ENCODE measurements at regions not wholly inside any gene's neighbourhood (a gene's known extent, or its start where the extent isn't known, plus 50 kb on each side); places are given as distances from the start of the nearest gene placed in this dataset.

- no peaks in the 10 kb centered on the region for H3K9me3 Mint-ChIP-seq
- TF ChIP-seq CTCF (conservative IDR thresholded peaks at IDR 0.05), result peak; percentile 77
- no peaks in the 10 kb centered on the region for H3K4me1 Mint-ChIP-seq
- no peak overlapping the region for H3K4me3 Mint-ChIP-seq
- H3K36me3 Mint-ChIP-seq (ENCODE audit: low read depth), result no peaks in the 10 kb centered on the region
- no peak overlapping the region for H3K27ac Mint-ChIP-seq (ENCODE audit: unreplicated experiment)
- no peaks in the 10 kb centered on the region for H3K27me3 Mint-ChIP-seq (ENCODE audit: low read depth)
- DNase-seq (ENCODE audit: low read depth, low spot score), result no peak
Observed at GRCh38 chr9:73683862-73684591, 532.4 kb downstream of the ANXA1 start.

GRCh38 chr9:73684601-73685000 lies 532.9 kb downstream of the ANXA1 start:
- Mint-ChIP-seq H3K4me1 (no peaks in the 10 kb centered on the region), H3K27ac (ENCODE audit: unreplicated experiment) (peak overlapping the region; percentile 22), H3K4me3 (no peak overlapping the region), H3K27me3 (ENCODE audit: low read depth) (no peaks in the 10 kb centered on the region), H3K36me3 (ENCODE audit: low read depth) (no peaks in the 10 kb centered on the region), H3K9me3 (no peaks in the 10 kb centered on the region)
- DNase-seq (ENCODE audit: low read depth, low spot score), result no peak
- no peak for TF ChIP-seq CTCF (conservative IDR thresholded peaks at IDR 0.05)

GRCh38 chr9:73685786-73686185 lies 534.1 kb downstream of the ANXA1 start:
- Mint-ChIP-seq H3K27me3 (ENCODE audit: low read depth) (no peaks in the 10 kb centered on the region), H3K9me3 (no peaks in the 10 kb centered on the region), H3K27ac (ENCODE audit: unreplicated experiment) (no peak overlapping the region), H3K4me1 (no peaks in the 10 kb centered on the region), H3K36me3 (ENCODE audit: low read depth) (no peaks in the 10 kb centered on the region), H3K4me3 (no peak overlapping the region)
- no peak for DNase-seq (ENCODE audit: low read depth, low spot score)
- no peak for TF ChIP-seq CTCF (conservative IDR thresholded peaks at IDR 0.05)

GRCh38 chr9:73689051-73689870 lies 537.6 kb downstream of the ANXA1 start:
- no peaks in the 10 kb centered on the region for H3K9me3 Mint-ChIP-seq
- H3K27ac Mint-ChIP-seq (ENCODE audit: unreplicated experiment), result no peak overlapping the region
- H3K4me1 Mint-ChIP-seq, result no peaks in the 10 kb centered on the region
- no peak for DNase-seq (ENCODE audit: low read depth, low spot score)
- no peak for TF ChIP-seq CTCF (conservative IDR thresholded peaks at IDR 0.05)
- no peaks in the 10 kb centered on the region for H3K27me3 Mint-ChIP-seq (ENCODE audit: low read depth)
- no peaks in the 10 kb centered on the region for H3K36me3 Mint-ChIP-seq (ENCODE audit: low read depth)
- no peak overlapping the region for H3K4me3 Mint-ChIP-seq

- Mint-ChIP-seq H3K9me3 (peaks cover 2% of the 10 kb centered on the region), H3K4me1 (peaks cover 5% of the 10 kb centered on the region), H3K36me3 (ENCODE audit: low read depth) (no peaks in the 10 kb centered on the region), H3K27me3 (ENCODE audit: low read depth) (no peaks in the 10 kb centered on the region), H3K4me3 (no peak overlapping the region), H3K27ac (ENCODE audit: unreplicated experiment) (no peak overlapping the region)
- no peak for TF ChIP-seq CTCF (conservative IDR thresholded peaks at IDR 0.05)
- DNase-seq (ENCODE audit: low read depth, low spot score), result no peak
Observed at GRCh38 chr9:73701415-73702057, 549.9 kb downstream of the ANXA1 start.

Data from neural crest cell (in vitro differentiated cells).